ENCODE measurements at regions not wholly inside any gene's neighbourhood (a gene's known extent, or its start where the extent isn't known, plus 50 kb on each side); places are given as distances from the start of the nearest gene placed in this dataset.

GRCh38 chr11:116138280-116138679 lies 634.1 kb upstream of the CADM1 start:
- ChIA-PET CTCF (no interaction called here), POLR2A (no interaction called here)
- no peak for TF ChIP-seq CTCF (IDR thresholded peaks at IDR 0.05; ENCODE audit: low read depth, low read length)
- Histone ChIP-seq H3K9me3 (ENCODE audit: control insufficient read depth, insufficient read depth, low read length) (no peaks in the 10 kb centered on the region), H3K27me3 (ENCODE audit: control insufficient read depth, insufficient read depth, low read length) (no peaks in the 10 kb centered on the region), H3K27ac (ENCODE audit: low read depth, low read length) (no peak overlapping the region), H3K4me3 (ENCODE audit: low read depth, low read length) (no peak overlapping the region)
- no peak for DNase-seq (ENCODE audit: low read depth, low spot score)

DNA sequence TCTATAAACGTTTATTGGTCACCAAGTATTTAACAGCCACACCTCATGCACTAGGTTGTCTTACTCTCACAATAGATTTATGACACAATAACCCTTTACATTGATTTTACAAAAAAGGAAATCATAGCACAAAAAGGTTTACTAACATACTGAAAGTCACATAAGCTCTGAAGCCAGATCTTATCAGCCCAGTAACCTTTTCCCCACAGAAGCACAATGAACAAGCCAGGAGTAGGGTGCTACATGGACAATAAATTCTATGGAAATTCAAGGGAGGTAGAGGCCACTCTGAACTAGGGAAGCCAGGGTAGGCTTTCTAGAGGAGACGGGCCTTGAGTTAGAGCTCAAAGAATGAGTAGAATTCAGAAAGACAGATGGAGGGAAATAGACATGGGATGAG lies 633.5 kb upstream of the CADM1 start:
- ChIA-PET CTCF (no interaction called here), POLR2A (no interaction called here)
- Histone ChIP-seq H3K4me3 (ENCODE audit: low read depth, low read length) (no peak overlapping the region), H3K27me3 (ENCODE audit: control insufficient read depth, insufficient read depth, low read length) (no peaks in the 10 kb centered on the region), H3K27ac (ENCODE audit: low read depth, low read length) (no peak overlapping the region), H3K9me3 (ENCODE audit: control insufficient read depth, insufficient read depth, low read length) (no peaks in the 10 kb centered on the region)
- DNase-seq (ENCODE audit: low read depth, low spot score) = no peak
- TF ChIP-seq CTCF (IDR thresholded peaks at IDR 0.05; ENCODE audit: low read depth, low read length) = no peak

DNA sequence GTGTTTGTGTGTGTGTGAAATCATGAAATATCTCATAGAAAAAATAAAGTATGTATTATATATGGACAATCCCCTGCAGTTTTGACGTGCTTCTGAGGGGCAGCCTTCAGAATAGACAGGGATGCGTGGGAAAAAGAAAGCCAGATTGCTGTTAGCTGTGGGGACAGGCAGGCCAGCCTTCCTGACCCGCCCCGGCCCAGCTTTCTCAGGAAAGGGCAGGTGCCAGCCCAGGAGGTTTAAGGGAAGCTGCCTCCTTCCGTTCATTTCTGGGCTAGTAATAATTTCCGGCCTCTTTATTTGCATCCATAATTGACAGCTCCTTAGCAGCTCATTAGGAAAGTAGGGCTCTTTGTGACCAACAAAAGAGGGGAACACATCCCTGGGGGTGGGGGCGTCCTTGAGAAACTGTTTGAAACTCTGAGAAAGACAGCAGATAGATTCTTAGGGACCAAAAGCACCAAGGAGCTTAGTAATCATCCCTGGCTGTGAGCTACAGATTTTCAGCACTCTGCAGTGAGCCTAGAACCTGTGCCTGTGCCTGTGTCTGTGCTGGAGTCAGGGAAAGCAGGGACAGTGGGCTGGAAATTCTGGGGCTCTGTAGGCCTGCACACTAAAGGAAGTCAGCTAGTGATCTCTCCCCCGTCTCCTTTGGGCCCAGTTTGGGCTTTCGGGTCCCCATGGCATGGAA lies 632.9 kb upstream of the CADM1 start:
- H3K27ac ChIP-seq (ENCODE audit: low read depth, low read length) = no peak overlapping the region
- H3K9me3 ChIP-seq (ENCODE audit: control insufficient read depth, insufficient read depth, low read length) = no peaks in the 10 kb centered on the region
- no peaks in the 10 kb centered on the region for H3K27me3 ChIP-seq (ENCODE audit: control insufficient read depth, insufficient read depth, low read length)
- ChIA-PET CTCF (no interaction called here), POLR2A (no interaction called here)
- DNase-seq (ENCODE audit: low read depth, low spot score) = no peak
- no peak overlapping the region for H3K4me3 ChIP-seq (ENCODE audit: low read depth, low read length)
- TF ChIP-seq CTCF (IDR thresholded peaks at IDR 0.05; ENCODE audit: low read depth, low read length) = no peak

GRCh38 chr11:116135891-116136290 lies 631.7 kb upstream of the CADM1 start:
- Histone ChIP-seq H3K27ac (ENCODE audit: low read depth, low read length) (no peak overlapping the region), H3K27me3 (ENCODE audit: control insufficient read depth, insufficient read depth, low read length) (no peaks in the 10 kb centered on the region), H3K9me3 (ENCODE audit: control insufficient read depth, insufficient read depth, low read length) (no peaks in the 10 kb centered on the region), H3K4me3 (ENCODE audit: low read depth, low read length) (no peak overlapping the region)
- CTCF ChIA-PET = no interaction called here
- TF ChIP-seq CTCF (IDR thresholded peaks at IDR 0.05; ENCODE audit: low read depth, low read length) = no peak
- POLR2A ChIA-PET = no interaction called here
- no peak for DNase-seq (ENCODE audit: low read depth, low spot score)

DNA sequence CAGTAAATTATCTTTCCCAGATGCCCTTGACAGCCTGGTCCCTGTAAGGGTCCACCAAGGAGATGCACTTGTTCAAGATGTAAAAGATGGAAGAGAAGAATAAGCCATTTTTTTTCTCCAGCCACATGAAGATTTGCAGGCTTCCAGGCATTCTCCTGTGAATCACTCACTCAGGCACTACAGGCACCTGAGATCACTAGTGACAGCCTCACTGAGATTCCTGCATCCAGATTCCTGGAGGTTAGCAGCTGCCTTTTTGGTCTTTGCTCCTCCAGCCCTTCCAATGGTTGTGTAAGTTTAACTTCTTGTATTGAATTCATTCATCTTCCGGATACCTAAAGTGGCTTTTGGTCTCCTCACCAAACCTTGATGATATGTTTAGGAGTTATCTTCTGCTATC lies 630.2 kb upstream of the CADM1 start:
- H3K27me3 ChIP-seq (ENCODE audit: control insufficient read depth, insufficient read depth, low read length) = no peaks in the 10 kb centered on the region
- H3K27ac ChIP-seq (ENCODE audit: low read depth, low read length) = no peak overlapping the region
- no peak for TF ChIP-seq CTCF (IDR thresholded peaks at IDR 0.05; ENCODE audit: low read depth, low read length)
- no peaks in the 10 kb centered on the region for H3K9me3 ChIP-seq (ENCODE audit: control insufficient read depth, insufficient read depth, low read length)
- H3K4me3 ChIP-seq (ENCODE audit: low read depth, low read length) = no peak overlapping the region
- DNase-seq (ENCODE audit: low read depth, low spot score) = no peak
- ChIA-PET POLR2A (no interaction called here), CTCF (interaction anchor here (0.6 to 0.8 kb wide), 2 partner anchors 11 to 59 kb away, joined by 3 read pairs; no protein-coding TSS in a partner anchor)
